ENCODE measurements at regions not wholly inside any gene's neighbourhood (a gene's known extent, or its start where the extent isn't known, plus 50 kb on each side); places are given as distances from the start of the nearest gene placed in this dataset.

GRCh38 chr17:34502426-34502825 is 77.0 kb upstream of the TMEM132E start:
- TF ChIP-seq POLR2A (IDR thresholded peaks at IDR 0.05): no peak
- TF ChIP-seq, protein P1, sequence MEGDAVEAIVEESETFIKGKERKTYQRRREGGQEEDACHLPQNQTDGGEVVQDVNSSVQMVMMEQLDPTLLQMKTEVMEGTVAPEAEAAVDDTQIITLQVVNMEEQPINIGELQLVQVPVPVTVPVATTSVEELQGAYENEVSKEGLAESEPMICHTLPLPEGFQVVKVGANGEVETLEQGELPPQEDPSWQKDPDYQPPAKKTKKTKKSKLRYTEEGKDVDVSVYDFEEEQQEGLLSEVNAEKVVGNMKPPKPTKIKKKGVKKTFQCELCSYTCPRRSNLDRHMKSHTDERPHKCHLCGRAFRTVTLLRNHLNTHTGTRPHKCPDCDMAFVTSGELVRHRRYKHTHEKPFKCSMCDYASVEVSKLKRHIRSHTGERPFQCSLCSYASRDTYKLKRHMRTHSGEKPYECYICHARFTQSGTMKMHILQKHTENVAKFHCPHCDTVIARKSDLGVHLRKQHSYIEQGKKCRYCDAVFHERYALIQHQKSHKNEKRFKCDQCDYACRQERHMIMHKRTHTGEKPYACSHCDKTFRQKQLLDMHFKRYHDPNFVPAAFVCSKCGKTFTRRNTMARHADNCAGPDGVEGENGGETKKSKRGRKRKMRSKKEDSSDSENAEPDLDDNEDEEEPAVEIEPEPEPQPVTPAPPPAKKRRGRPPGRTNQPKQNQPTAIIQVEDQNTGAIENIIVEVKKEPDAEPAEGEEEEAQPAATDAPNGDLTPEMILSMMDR (IDR thresholded peaks at IDR 0.05): no peak
- no peaks in the 10 kb centered on the region for H3K4me1 ChIP-seq
- H3K27me3 ChIP-seq: no peaks in the 10 kb centered on the region
- H3K9me3 ChIP-seq: no peaks in the 10 kb centered on the region
- H3K4me3 ChIP-seq: no peak overlapping the region
- no peak for DNase-seq
- no peak overlapping the region for H3K27ac ChIP-seq
- H3K36me3 ChIP-seq: no peaks in the 10 kb centered on the region
- intact Hi-C loops (cut with DNase I; ENCODE audit: low total_unique reads): no loop called here

- H3K36me3 ChIP-seq: no peaks in the 10 kb centered on the region
- intact Hi-C loops (cut with DNase I; ENCODE audit: low total_unique reads): no loop called here
- no peaks in the 10 kb centered on the region for H3K27me3 ChIP-seq
- no peaks in the 10 kb centered on the region for H3K4me1 ChIP-seq
- no peak overlapping the region for H3K27ac ChIP-seq
- no peak overlapping the region for H3K4me3 ChIP-seq
- H3K9me3 ChIP-seq: no peaks in the 10 kb centered on the region
- DNase-seq: no peak
- TF ChIP-seq, protein P1 (IDR thresholded peaks at IDR 0.05): no peak
Measured at GRCh38 chr17:34499576-34499975, 79.8 kb upstream of the TMEM132E start.

GRCh38 chr17:34493917-34494316 is 85.5 kb upstream of the TMEM132E start:
- DNase-seq: no peak
- H3K4me3 ChIP-seq: no peak overlapping the region
- no peaks in the 10 kb centered on the region for H3K27me3 ChIP-seq
- no peaks in the 10 kb centered on the region for H3K4me1 ChIP-seq
- no peak overlapping the region for H3K27ac ChIP-seq
- TF ChIP-seq, protein P1 (IDR thresholded peaks at IDR 0.05): no peak
- no peak for TF ChIP-seq POLR2A (IDR thresholded peaks at IDR 0.05)
- no peaks in the 10 kb centered on the region for H3K36me3 ChIP-seq
- H3K9me3 ChIP-seq: no peaks in the 10 kb centered on the region
- intact Hi-C loops (cut with DNase I; ENCODE audit: low total_unique reads): no loop called here

- Histone ChIP-seq H3K27ac (no peak overlapping the region), H3K4me3 (no peak overlapping the region), H3K27me3 (no peaks in the 10 kb centered on the region), H3K9me3 (no peaks in the 10 kb centered on the region), H3K36me3 (no peaks in the 10 kb centered on the region), H3K4me1 (no peaks in the 10 kb centered on the region)
- no peak for DNase-seq
- TF ChIP-seq, protein P1 (IDR thresholded peaks at IDR 0.05): no peak
- no peak for TF ChIP-seq POLR2A (IDR thresholded peaks at IDR 0.05)
- intact Hi-C loops (cut with DNase I; ENCODE audit: low total_unique reads): no loop called here
Measured at GRCh38 chr17:34487626-34488025, 91.8 kb upstream of the TMEM132E start.

GRCh38 chr17:34486761-34487160 is 92.6 kb upstream of the TMEM132E start:
- Histone ChIP-seq H3K27me3 (no peaks in the 10 kb centered on the region), H3K9me3 (no peaks in the 10 kb centered on the region), H3K27ac (no peak overlapping the region), H3K4me1 (no peaks in the 10 kb centered on the region), H3K36me3 (no peaks in the 10 kb centered on the region), H3K4me3 (no peak overlapping the region)
- intact Hi-C loops (cut with DNase I; ENCODE audit: low total_unique reads): no loop called here
- no peak for DNase-seq
- TF ChIP-seq, protein P1 (IDR thresholded peaks at IDR 0.05): no peak
- no peak for TF ChIP-seq POLR2A (IDR thresholded peaks at IDR 0.05)

Data from uterus (tissue), 3 donors.